GM12872 (cell line): ENCODE measurements at regions not wholly inside any gene's neighbourhood (a gene's known extent, or its start where the extent isn't known, plus 50 kb on each side); places are given as distances from the start of the nearest gene placed in this dataset.

Experiments
- CTCF ChIP-seq: IDR thresholded peaks from 3 replicates; pipeline ENCODE4 v1.5.1; 2011; ENCODE audit warnings: low read depth, mild to moderate bottlenecking, low read length, moderate library complexity; ENCODE audit not compliant: insufficient read depth

- TF ChIP-seq CTCF: no peak
Measured at GRCh38 chr12:89162589-89163261, 189.6 kb downstream of the DUSP6 start.

GRCh38 chr12:89161557-89161956, 190.7 kb downstream of the DUSP6 start:
- no peak for TF ChIP-seq CTCF

GRCh38 chr12:89160716-89161123, 191.6 kb downstream of the DUSP6 start:
- no peak for TF ChIP-seq CTCF

GRCh38 chr12:89157413-89157812, 194.9 kb downstream of the DUSP6 start:
- no peak for TF ChIP-seq CTCF

GRCh38 chr12:89156862-89157262, 195.4 kb downstream of the DUSP6 start:
- no peak for TF ChIP-seq CTCF

- no peak for TF ChIP-seq CTCF
Measured at GRCh38 chr12:89156340-89156739, 196.0 kb downstream of the DUSP6 start.

- TF ChIP-seq CTCF: no peak
Measured at GRCh38 chr12:89155826-89156225, 196.5 kb downstream of the DUSP6 start.
